Activated CD4-positive, alpha-beta T cell treated with anti-CD3 and anti-CD28 coated beads, Interleukin-2, amount 10 ng/mL, durations not matched to agents 24 days and 14 days (primary cell): ENCODE measurements at regions not wholly inside any gene's neighbourhood (a gene's known extent, or its start where the extent isn't known, plus 50 kb on each side); places are given as distances from the start of the nearest gene placed in this dataset.
A peak's percentile ranks its signal among the peaks of the same experiment; 100 is the strongest.

Experiments
- DNase-seq: peaks from one replicate; pipeline ENCODE4 v3.0.0; 2022
- H3K27ac Mint-ChIP-seq: one replicate; pipeline ENCODE4 v1.8.0; 2022; ENCODE audit warnings: mild to moderate bottlenecking, mixed read lengths
- H3K27me3 Mint-ChIP-seq: one replicate; pipeline ENCODE4 v1.8.0; 2022; ENCODE audit warnings: mixed read lengths
- H3K36me3 Mint-ChIP-seq: one replicate; pipeline ENCODE4 v1.8.0; 2022; ENCODE audit warnings: low read depth, mild to moderate bottlenecking, mixed read lengths
- H3K4me1 Mint-ChIP-seq: one replicate; pipeline ENCODE4 v1.8.0; 2021; ENCODE audit warnings: mixed read lengths
- H3K4me3 Mint-ChIP-seq: one replicate; pipeline ENCODE4 v1.8.0; 2022; ENCODE audit warnings: mild to moderate bottlenecking, moderate library complexity, mixed read lengths
- H3K9me3 Mint-ChIP-seq: one replicate; pipeline ENCODE4 v1.8.0; 2021; ENCODE audit warnings: mixed read lengths
- intact Hi-C: fragments of 100-400 bp; cut with micrococcal nuclease; formaldehyde crosslinking; loops from one replicate; pipeline ENCODE4 v1.15.1; 2023

DNA sequence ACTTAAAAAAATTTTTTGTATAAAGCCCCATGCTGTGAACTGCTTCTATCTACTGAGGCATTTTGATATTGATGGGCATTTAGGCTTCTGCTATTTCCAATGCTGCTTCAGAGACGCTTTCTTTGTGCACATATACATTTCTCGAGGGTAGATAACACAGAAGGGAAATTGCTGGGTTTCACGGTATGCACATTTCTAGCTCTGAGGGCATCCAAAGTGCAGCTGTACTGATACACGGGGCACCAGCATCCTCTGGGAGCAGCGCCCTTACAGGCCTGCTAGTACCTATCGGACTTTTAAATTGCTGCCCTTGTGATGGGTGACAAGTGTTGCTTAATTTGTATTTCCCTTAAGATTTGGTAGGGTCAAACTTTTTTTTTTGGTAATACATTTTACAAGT lies 88.6 kb downstream of the KCTD15 start:
- Mint-ChIP-seq H3K27me3 (peaks cover 3% of the 10 kb centered on the region), H3K36me3 (no peaks in the 10 kb centered on the region), H3K4me3 (no peak overlapping the region)

DNA sequence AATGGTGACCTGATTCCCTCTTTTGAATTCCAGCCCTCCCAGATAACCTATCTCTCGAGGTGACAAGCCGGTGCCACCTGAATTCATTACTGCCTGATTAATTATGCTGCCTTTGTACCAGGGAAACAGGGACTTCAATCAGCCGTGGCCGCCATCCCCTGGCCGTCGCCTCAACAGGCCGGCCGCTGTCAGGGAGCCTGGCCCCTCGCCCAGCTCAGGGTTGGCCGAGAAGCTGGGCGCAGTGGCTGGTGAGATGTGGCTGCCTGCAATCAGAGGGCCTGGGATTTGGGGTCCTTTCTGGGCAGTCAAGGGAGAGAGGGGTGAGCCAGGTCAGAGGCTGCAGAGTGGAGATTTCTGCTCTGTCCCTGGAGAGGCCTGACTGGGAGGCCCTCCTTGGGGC lies 91.2 kb downstream of the KCTD15 start:
- Mint-ChIP-seq H3K4me1 (no peaks in the 10 kb centered on the region), H3K36me3 (no peaks in the 10 kb centered on the region), H3K9me3 (no peaks in the 10 kb centered on the region), H3K27me3 (peaks cover 3% of the 10 kb centered on the region), H3K4me3 (no peak overlapping the region), H3K27ac (no peak overlapping the region)
- intact Hi-C loops = no loop called here
- DNase-seq = no peak

More for the DNA sequence above, 88.6 kb downstream of the KCTD15 start:
- no peak overlapping the region for H3K27ac Mint-ChIP-seq
- H3K4me1 Mint-ChIP-seq = no peaks in the 10 kb centered on the region
- DNase-seq = no peak
- no peaks in the 10 kb centered on the region for H3K9me3 Mint-ChIP-seq
- intact Hi-C loops = no loop called here

DNA sequence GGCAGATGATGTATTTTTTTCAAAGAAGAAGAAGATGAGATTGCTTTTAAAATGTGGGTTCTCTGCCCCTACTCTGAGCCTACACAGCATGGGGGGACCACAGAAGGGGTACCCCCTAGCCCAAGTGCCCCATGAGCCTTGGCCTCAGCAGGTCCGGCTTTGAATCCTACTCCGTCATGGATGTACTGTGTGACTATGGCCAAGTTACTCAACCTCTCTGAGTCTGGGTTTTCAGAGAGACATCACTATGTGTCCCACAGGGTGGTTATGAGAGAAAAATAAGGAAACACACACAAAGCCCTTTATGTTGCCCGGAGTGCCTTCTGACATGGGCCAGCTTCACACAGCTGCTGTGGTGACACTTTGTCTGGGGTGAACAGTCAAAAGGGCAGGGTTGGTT lies 92.0 kb downstream of the KCTD15 start:
- peaks cover 3% of the 10 kb centered on the region for H3K27me3 Mint-ChIP-seq
- no peaks in the 10 kb centered on the region for H3K4me1 Mint-ChIP-seq
- intact Hi-C loops = no loop called here
- no peak for DNase-seq
- no peak overlapping the region for H3K27ac Mint-ChIP-seq
- H3K9me3 Mint-ChIP-seq = no peaks in the 10 kb centered on the region
- no peak overlapping the region for H3K4me3 Mint-ChIP-seq
- no peaks in the 10 kb centered on the region for H3K36me3 Mint-ChIP-seq

DNA sequence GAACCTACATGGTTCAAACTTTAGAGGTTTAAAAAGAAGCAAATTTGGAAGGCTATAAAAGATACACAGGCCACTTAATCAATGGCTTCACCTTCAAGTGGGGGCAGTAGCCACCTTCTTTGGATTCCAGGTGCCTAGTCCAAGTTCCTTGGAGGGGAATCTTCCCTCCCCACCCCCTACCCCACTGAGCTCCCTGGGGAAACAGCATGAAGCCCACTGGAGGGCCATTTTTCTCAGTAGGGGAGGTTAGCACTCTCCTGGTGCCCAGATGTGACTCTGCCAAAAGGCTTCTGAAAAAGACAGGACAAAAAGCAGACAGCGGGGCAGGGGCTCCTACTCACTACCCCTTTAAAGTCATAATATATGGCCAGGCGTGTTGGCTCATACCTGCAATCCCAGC lies 93.9 kb downstream of the KCTD15 start:
- DNase-seq = no peak
- Mint-ChIP-seq H3K27me3 (no peaks in the 10 kb centered on the region), H3K4me1 (no peaks in the 10 kb centered on the region), H3K9me3 (no peaks in the 10 kb centered on the region), H3K27ac (no peak overlapping the region), H3K4me3 (no peak overlapping the region), H3K36me3 (no peaks in the 10 kb centered on the region)
- intact Hi-C loops = no loop called here

DNA sequence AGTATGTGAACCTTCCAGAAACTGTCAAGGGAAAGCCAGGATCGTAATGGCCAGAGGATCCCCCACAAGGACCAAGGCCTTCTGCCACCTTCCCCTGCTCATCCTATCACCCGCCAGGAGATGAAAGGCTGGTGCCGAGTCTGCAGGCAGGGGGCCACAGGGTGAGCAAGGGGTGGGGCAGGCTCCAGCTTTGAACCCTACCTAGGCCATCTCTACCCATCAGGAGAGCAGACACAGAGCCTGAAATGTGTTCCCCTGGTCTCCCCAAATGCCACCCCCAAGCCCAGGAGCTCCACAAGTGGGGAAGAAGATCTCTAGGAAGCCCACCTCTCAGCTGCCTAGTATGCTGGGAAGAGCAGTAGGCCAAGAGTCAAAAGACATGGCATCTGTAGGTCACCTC lies 95.1 kb downstream of the KCTD15 start:
- DNase-seq = no peak
- intact Hi-C loops = no loop called here
- no peak overlapping the region for H3K27ac Mint-ChIP-seq
- no peaks in the 10 kb centered on the region for H3K36me3 Mint-ChIP-seq
- H3K4me1 Mint-ChIP-seq = no peaks in the 10 kb centered on the region
- H3K4me3 Mint-ChIP-seq = no peak overlapping the region
- H3K27me3 Mint-ChIP-seq = no peaks in the 10 kb centered on the region
- no peaks in the 10 kb centered on the region for H3K9me3 Mint-ChIP-seq

DNA sequence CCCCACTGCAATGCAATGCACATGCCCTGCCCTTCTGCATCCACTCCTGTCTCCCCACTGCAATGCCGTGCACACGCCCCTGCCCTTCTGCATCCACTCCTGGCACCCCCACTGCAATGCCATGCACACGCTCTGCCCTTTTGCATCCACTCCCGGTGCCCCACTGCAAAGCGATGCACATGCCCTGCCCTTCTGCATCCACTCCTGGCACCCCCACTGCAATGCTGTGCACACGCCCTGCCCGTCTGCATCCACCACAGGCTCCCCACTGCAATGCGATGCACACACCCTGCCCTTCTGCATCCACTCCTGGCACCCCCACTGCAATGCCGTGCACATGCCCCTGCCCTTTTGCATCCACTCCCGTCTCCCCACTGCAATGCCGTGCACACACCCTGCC lies 98.1 kb downstream of the KCTD15 start:
- no peak overlapping the region for H3K27ac Mint-ChIP-seq
- no peak overlapping the region for H3K4me3 Mint-ChIP-seq
- H3K4me1 Mint-ChIP-seq = no peaks in the 10 kb centered on the region
- intact Hi-C loops = no loop called here
- no peaks in the 10 kb centered on the region for H3K27me3 Mint-ChIP-seq
- DNase-seq = no peak
- peaks cover 7% of the 10 kb centered on the region for H3K9me3 Mint-ChIP-seq
- H3K36me3 Mint-ChIP-seq = no peaks in the 10 kb centered on the region

DNA sequence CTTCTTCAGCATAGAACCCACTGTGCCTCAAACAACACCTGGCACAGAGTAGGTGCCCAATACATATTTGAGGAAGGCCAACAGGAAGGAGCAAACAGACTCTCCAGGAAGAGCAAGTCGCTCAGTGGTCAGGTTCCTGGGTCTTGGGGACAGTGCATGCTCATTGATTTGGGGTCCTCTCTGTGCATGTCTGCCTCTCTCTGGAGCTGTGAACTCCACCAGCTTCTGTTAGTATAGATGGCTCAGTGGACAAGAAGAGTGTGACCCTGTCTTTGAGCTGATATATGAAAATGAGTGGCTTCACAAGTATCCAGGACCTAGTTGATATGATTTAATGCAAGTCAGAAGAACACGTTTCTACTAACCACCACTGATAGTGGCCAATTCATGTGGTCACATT lies 98.7 kb downstream of the KCTD15 start:
- Mint-ChIP-seq H3K36me3 (no peaks in the 10 kb centered on the region), H3K27me3 (no peaks in the 10 kb centered on the region), H3K9me3 (peaks cover 7% of the 10 kb centered on the region), H3K4me3 (no peak overlapping the region), H3K4me1 (no peaks in the 10 kb centered on the region), H3K27ac (no peak overlapping the region)
- no peak for DNase-seq
- intact Hi-C loops = no loop called here

DNA sequence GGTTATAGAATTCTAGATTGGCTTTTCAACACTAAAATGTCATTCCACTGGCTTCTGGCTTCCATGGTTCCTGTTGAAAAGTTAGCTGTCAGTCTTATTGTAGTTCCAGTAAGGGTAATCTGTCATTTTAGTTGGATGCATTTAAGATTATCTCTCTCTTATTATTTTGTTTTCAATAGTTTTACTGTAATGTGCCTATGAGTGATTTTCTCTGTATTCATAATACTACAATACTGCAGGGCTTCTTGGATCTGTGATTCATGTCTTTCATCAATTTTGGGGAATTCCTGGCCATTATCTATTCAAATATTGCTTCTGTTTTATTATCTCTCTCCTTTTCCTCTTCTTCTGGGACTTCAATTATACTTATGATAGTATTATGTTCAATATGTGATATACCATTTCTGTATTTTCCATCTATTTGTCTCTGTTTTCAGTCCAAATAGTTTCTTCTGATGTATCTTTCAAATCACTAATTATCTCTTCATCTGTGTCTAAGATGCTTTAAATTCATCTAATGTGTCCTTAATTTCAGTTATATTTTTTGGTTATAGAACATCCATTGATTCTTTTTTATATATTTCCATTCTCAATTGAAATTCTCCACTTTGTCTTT lies 101.5 kb downstream of the KCTD15 start:
- H3K4me3 Mint-ChIP-seq = no peak overlapping the region
- peaks cover 2% of the 10 kb centered on the region for H3K27me3 Mint-ChIP-seq
- peaks cover 7% of the 10 kb centered on the region for H3K9me3 Mint-ChIP-seq
- H3K4me1 Mint-ChIP-seq = no peaks in the 10 kb centered on the region
- H3K27ac Mint-ChIP-seq = no peak overlapping the region
- intact Hi-C loops = no loop called here
- no peaks in the 10 kb centered on the region for H3K36me3 Mint-ChIP-seq
- DNase-seq = no peak

DNA sequence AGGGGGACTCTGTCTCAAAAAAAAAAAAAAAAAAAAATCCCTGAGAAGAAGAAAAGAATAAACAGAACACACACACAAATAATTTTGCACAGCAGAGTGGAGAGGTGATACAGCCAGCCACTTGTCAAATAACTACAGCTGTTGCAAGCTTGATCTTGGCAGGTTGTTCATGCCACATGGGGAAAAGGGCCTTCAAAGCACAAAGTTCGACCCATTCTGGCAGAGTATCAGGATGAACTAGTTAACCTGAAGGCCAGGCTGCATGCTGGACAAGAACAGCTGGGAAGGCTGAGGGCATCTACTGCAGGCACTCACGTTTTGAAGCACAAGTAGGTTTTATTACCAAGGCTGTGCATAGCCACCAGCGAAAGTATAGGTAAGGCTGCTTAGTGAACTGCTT lies 104.1 kb downstream of the KCTD15 start:
- Mint-ChIP-seq H3K9me3 (peaks cover 7% of the 10 kb centered on the region), H3K27me3 (peaks cover 21% of the 10 kb centered on the region), H3K4me3 (no peak overlapping the region), H3K4me1 (no peaks in the 10 kb centered on the region), H3K27ac (no peak overlapping the region), H3K36me3 (no peaks in the 10 kb centered on the region)
- intact Hi-C loops = no loop called here
- DNase-seq = no peak

DNA sequence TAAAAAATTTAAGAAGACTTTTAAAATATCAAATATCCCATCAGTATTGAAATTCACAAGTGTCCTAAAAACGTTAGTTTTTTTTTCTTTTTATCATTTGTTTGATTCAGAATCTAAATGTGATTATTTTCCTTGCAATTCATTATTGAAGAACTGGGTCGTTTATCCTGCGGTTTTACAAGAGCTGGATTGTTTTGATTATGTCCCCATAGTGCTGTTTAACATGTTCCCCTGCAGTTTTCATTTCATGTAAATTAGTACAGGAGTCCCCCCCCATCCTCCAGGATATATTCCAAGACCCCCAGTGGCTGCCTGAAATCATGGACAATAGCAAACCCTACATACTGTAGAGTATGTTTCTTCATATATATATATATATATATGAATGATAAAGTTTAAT lies 105.7 kb downstream of the KCTD15 start:
- DNase-seq = no peak
- intact Hi-C loops = no loop called here
- no peaks in the 10 kb centered on the region for H3K36me3 Mint-ChIP-seq

DNA sequence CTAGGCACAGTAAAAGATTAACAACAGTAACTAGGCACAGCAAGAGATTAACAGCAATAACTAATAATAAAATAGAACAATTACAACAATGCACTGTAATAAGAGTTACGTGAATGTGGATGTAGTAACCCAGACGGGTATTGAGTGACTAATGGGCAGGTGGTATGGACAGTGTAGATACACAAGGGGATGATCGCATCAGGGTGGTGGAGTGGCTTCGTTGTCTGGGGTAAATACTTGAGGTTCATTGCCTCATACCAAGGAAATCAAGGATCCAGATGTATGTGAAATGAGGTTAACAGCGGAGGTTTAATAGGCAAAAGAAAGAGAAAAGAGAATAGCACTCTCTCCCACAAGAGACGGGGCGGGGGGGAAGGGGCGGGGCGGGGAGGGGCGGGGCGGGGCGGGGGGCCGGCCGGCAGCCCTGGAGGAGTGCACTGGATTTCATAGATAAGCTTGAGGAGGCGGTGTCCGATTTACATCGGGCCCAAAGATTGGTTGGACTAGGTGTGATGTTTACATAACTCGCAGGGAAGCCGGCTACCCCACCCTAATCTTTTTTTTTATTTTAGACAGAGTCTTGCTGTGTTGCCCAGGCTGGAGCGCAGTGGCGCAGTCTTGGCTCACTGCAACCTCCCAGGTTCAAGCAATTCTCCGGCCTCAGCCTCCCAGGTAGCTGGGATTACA lies 106.3 kb downstream of the KCTD15 start:
- Mint-ChIP-seq H3K4me1 (no peaks in the 10 kb centered on the region), H3K27me3 (peaks cover 29% of the 10 kb centered on the region), H3K36me3 (no peaks in the 10 kb centered on the region), H3K9me3 (peaks cover 7% of the 10 kb centered on the region), H3K27ac (no peak overlapping the region), H3K4me3 (no peak overlapping the region)
- DNase-seq = no peak
- intact Hi-C loops = no loop called here

More for the DNA sequence above, 105.7 kb downstream of the KCTD15 start:
- Mint-ChIP-seq H3K9me3 (peaks cover 7% of the 10 kb centered on the region), H3K4me1 (no peaks in the 10 kb centered on the region), H3K27me3 (peaks cover 26% of the 10 kb centered on the region), H3K27ac (no peak overlapping the region), H3K4me3 (no peak overlapping the region)

DNA sequence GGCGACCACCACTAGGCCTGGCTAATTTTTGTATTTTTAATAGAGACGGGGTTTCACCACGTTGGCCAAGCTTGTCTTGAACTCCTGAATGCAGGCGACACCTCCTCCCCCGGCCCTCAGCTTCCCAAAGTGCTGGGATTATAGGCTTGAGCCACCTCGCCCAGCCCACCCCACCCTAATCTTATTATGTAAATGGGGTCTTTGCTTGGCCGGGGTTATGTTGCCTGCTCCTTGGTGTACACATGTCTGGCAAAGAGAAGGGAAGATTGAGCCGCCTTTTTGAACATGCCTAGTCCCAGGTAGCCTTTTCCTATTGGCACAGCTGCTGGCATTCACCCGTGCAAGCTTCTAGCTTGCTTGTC lies 106.8 kb downstream of the KCTD15 start:
- H3K9me3 Mint-ChIP-seq = peaks cover 6% of the 10 kb centered on the region
- H3K36me3 Mint-ChIP-seq = no peaks in the 10 kb centered on the region
- intact Hi-C loops = no loop called here
- H3K4me3 Mint-ChIP-seq = no peak overlapping the region
- no peak overlapping the region for H3K27ac Mint-ChIP-seq
- no peak for DNase-seq
- peaks cover 32% of the 10 kb centered on the region for H3K27me3 Mint-ChIP-seq
- H3K4me1 Mint-ChIP-seq = no peaks in the 10 kb centered on the region

DNA sequence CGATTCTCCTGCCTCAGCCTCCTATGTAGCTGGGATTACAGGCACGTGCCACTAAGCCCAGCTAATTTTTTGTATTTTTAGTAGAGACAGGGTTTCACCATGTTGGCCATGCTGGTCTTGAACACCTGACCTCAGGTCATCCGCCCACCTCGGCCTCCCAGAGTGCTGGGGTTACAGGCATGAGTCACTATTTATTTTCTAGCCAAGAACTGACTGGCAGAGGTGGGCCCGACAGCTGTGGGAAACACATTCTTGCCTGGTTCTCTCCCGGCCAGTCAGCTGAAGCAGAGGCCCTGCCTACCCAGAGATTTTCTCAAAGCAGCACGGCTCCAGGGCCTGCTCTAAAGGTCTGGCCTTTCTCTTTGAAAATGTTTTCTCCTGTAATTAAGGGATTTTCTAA lies 108.0 kb downstream of the KCTD15 start:
- no peak overlapping the region for H3K27ac Mint-ChIP-seq
- H3K4me3 Mint-ChIP-seq = no peak overlapping the region
- H3K9me3 Mint-ChIP-seq = no peaks in the 10 kb centered on the region
- no peak for DNase-seq
- intact Hi-C loops = no loop called here
- no peaks in the 10 kb centered on the region for H3K36me3 Mint-ChIP-seq
- peaks cover 35% of the 10 kb centered on the region for H3K27me3 Mint-ChIP-seq
- H3K4me1 Mint-ChIP-seq = no peaks in the 10 kb centered on the region

DNA sequence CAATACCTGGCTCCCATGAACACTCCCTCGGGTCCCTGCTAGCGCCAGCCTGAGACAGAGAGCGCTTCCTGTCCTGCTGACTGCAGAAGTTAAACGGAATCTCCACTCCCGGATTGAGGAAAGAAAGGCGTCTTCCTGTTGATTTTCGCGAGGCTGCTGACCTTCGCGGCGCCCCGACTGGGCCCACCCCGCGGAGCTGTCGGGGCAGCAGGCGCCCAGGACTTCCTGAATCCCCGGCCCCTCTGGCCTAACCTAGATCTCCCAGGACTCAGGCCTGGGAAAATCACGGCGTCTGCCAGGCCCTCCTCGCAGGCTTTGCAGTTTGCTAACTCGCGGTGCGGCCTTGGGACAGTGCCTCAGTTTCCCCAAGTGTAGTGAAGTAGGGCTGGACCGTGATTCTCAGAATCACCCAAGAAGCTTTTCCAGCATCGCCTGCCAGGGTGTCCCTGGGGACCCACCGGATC lies 108.8 kb downstream of the KCTD15 start:
- Mint-ChIP-seq H3K27ac (no peak overlapping the region), H3K36me3 (no peaks in the 10 kb centered on the region), H3K4me1 (no peaks in the 10 kb centered on the region), H3K27me3 (peaks cover 36% of the 10 kb centered on the region), H3K4me3 (peak overlapping the region; percentile 44), H3K9me3 (no peaks in the 10 kb centered on the region)
- DNase-seq = no peak
- intact Hi-C loops = no loop called here
